GM21723 (cell line): ENCODE measurements at regions not wholly inside any gene's neighbourhood (a gene's known extent, or its start where the extent isn't known, plus 50 kb on each side); places are given as distances from the start of the nearest gene placed in this dataset.
"Not testable (repeated sequence)": the region's sequence is repeated elsewhere in the genome, so short reads cannot be mapped to it uniquely, and the experiment has no call there.

Source experiments
- ATAC-seq: cut with Tn5 transposase; IDR thresholded peaks from one replicate; pipeline ENCODE4 v1.9.1; 2021; ENCODE audit warnings: mild to moderate bottlenecking, moderate library complexity; ENCODE audit not compliant: unreplicated experiment

DNA sequence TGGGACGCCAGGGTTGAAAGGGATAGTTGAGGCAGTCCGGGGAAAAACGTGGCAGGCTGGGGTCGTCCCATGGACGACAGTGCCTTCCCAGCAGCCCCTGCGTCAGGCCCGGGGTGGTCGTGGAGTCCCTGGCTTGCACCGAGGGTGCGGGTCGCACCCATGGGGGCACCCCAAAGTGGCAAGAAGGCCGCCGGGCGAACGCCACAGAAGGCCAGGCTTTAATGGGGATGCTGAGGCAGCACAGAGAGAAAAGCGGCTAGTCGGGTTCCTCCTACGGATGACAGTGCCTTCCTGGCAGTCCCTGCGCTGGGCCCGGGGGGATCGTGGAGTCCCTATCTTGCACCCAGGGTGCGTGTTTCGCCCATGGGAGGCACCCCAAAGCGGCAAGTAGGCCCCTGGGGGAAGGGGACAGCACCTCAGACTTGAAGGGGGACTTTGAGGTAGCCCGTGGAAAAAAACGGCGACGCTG, 158.6 kb upstream of the ALG10B start:
- no peak for ATAC-seq

DNA sequence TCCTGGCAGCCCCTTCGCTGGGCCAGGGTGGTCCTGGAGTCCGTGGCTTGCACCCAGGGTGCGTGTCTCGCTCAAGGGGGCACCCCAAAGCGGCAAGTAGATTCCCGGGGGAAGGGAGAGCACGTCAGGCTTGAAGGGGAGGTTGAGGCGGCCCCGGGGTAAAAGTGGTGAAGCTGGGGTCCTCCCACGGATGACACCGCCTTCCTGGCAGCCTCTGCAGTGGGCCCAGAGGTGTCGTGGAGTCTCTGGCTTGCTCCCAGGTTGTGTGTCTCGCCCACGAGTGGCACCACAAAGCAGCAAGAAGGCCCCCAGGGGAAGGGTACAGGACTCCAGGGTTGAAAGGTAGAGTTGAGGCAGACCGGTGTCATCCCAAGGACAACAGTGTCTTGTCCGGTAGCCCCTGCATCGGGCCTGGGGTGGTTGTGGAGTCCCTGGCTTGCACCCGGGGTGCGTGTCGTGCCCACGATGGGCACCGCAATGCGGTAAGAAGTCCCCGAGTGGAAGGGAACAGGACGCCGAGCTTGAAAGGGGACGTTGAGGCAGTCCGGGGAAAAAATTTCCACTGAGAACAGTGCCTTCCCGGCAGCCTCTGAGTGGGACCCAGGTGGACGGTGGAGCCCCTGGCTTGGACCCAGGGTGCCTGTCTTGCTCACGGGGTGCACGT, 158.0 kb upstream of the ALG10B start:
- ATAC-seq: no peak

DNA sequence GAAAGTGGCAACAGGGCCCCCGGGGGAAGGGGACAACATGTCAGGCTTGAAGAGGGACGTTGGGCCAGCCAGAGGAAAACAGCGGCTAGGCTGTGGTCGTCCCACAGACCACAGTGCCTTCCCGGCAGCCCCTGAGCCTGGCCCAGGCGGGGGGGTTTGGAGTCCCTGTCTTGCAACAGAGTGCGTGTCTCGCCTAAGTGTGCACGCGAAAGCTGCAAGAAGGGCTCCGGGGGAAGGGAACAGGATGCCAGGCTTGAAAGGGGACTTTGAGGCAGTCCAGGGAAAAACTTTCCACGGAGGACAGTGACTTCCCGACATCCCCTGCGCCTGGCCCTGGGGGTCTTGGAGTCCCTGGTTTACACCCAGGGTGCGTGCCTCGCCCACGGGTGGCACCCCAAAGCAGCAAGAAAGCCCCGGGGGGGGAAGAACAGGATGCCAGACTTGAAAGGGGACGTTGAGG, 157.5 kb upstream of the ALG10B start:
- no peak for ATAC-seq

DNA sequence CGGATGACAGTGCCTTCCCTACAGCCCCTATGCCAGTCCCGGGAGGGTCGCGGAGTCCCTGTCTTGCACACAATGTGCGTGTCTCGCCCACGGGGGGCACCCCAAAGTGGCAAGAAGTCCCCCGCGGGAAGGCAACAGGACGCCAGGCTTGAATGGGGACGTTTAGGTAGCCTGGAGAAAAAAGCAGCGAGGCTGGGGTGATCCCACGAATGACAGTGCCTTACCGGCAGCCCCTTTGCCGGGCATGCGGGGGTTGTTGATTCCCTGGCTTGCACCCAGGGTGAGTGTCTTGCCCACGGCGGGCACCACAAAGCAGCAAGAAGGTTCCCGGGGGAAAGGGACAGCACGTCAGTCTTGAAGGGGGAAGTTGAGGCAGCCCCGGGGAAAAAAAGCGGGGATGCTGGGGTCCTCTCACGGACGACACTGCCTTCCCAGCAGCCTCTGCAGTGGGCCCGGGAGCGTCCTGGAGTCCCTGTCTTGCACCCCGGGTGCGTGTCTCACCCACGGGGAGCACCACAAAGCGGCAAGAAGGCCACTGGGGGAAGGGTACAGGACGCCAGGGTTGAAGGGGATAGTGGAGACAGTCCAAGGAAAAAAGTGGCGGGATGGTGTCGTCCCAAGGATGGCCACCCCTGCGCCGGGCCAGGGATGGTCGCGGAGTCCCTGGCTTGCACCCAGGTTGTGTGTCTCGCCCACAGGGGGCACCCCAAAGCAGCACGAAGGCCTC, 156.8 kb upstream of the ALG10B start:
- no peak for ATAC-seq

DNA sequence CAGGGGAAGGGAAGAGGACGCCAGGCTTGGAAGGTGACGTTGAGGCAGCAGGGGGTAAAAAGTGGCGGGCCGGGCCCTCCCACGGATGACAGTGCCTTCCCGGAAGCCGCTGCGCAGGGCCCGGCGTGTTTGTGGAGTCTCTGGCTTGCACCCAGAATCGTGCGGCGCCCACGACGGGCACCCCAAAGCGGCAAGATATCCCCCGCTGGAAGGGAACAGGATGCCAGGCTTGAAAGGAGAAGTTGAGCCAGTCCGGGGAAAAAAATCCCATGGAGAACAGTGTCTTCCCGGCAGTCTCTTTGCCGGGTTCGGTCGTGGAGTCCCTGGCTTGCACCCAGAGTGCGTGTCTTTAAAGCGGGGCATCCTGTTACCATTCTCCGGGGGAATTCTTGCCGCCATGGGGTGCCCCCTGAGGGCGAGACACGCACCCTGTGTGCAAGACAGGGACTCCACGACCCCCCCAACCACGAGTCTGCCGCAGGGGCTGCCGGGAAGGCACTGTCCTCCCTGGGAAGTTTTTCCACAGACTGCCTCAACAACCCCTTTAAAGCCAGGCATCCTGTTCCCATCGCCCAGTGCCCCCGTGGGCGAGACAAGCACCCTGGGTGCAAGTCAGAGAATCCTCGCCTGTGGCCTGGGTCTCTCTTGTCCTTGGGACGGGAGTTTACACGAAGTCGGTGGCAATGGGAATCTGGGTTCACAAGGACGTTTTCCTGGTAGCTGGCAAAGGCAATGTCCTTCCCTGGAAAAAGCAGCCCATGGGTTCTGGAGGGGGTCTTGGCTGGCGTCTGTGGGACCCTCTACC, 156.1 kb upstream of the ALG10B start:
- ATAC-seq: no peak

DNA sequence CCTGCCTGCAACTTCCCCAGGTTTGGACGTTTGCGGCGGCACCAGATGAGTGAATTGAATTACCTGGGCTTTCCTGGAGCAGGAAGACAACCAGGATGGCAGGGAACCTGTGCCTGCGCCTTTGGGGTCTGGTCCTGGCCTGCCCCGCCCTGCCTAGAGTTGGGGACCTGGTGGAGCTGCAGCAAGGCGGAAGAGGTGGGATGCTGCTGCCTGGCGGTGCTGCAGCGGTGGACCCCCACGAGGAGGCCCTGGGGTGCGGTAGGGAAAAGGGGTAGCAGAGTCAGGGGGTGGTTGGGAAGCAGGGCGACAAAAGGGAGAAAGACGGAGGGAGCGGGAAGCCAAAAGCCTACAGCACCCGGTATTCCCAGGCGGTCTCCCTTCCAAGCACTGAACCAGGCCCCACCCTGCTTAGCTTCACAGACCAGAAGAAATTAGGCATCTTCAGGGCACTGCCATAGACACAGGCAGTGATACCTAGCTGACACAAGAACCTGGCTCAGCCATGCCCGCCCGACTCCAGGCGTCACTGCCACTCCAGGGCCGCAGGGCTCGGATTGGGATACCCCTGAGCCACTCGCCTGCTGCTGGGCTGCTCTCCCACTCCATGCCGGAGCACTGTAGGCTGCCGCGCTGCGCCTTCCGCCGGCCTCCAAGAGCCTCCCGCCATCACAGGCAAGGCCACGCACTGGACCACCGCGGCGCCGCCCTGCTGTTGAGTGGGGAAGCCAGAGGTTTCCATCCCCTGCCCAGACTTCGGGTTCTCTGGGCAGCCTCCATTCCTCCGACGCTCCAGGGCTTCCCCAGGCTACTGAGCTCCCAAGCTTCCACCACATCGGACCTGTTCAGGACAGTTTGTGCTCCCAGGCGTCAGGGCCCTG, 155.2 kb upstream of the ALG10B start:
- ATAC-seq: no peak

DNA sequence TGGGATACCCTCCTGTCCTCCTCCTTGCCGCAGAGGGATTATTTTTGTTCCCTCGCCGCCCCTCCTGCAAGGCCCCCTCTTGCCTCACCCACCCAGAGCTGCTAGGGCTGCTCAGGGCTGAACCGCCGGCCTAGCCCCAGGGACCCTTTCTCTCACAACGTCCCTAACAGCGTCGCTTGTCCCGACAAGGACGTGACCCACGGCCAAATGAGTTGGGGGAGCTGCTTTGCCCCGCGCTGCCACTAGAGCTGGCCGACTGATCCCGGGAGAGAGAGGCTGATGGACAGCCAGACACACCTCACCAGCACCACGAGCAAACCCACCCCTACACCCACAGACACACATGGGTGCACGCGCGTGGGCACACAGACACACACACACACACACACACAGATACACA, 154.6 kb upstream of the ALG10B start:
- no peak for ATAC-seq

DNA sequence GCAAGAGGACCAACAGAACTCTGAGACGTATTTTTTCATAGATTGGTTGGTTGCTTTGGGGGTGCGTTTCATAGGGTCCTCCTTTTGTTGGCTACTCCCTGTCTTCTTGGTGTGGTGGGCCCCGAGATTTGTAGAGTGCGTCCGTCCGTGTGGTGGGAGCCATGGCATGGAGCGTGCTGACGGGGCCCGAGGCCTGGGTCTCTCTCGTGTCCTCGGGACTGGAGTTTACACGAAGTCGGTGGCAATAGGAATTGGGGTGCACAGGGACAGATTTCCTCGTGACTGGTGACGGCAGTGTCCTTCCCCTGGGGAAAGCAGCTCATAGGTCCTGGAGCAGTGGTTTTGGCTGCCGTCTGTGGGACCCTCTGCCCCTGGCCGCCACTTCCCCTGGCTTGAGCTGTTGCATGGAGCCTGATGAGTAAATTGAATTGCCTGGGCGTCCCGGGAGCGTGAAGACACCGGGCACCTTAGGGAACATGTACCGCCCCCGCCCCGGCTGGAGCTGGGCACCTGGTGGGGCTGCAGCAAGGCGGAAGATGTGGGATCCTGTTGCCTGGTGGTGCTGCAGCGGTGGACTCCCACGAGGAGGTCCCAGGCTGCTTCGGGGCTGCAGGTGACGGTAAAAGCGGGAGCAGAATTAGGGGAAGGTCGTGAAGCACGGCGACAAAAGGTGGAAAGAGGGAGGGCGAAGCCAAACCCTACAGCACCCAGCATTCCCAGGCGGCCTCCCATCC, 153.7 kb upstream of the ALG10B start:
- no peak for ATAC-seq

DNA sequence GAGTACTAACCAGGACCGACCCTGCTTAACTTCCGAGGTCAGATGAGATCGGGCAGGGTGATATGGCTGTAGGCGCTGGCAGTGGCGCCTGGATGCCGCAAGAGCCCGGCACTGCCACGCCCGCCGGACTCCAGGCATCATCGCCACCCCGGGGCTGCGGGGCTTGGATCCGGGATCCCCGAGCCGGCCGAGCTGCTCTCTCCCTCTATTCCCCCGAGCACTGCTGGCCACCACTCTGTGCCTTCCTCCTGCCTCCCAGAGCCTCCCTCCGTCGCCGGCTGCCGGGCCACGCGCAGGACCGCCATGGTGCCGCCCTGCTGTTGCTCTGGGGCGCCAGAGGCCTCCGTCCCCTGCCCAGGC, 153.2 kb upstream of the ALG10B start:
- no peak for ATAC-seq

DNA sequence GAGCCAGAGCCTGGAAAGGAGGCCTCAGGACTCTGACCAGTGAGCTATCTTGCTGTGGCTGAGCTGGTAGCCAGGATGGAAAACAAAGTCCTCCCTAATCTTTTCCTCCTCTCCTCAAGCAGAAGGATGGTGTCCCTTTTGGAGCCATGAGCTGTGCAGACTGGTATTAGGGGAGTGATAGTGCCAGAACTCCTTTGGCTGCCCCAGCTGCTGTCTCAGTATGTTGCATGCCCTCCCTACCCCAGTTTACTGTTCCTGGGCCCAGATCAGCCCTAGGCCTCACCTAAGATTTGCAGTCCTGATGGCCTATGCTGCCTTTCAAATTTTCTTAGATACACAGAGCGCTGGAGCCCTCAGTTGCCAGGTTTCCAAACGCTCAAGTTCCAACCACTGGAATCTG, 150.3 kb upstream of the ALG10B start:
- no peak for ATAC-seq

DNA sequence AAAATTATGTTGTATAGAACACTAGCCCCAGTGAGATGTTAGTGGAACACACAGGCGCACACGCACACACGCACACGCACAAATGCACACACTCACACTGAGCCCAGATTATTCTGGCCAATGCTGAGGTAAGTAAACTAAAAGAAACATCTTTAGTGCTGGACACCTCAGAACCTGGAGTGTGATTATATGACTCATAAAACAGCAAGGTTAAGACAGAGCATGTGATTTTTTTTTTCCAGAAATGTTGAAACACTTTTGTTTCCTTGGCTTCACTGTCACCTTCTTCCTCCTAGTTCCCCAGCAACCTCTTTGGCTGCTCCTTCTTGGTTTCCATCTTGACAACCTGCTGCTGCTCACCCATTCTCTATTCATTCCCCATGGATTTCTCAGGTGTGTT, 141.0 kb upstream of the ALG10B start:
- no peak for ATAC-seq

DNA sequence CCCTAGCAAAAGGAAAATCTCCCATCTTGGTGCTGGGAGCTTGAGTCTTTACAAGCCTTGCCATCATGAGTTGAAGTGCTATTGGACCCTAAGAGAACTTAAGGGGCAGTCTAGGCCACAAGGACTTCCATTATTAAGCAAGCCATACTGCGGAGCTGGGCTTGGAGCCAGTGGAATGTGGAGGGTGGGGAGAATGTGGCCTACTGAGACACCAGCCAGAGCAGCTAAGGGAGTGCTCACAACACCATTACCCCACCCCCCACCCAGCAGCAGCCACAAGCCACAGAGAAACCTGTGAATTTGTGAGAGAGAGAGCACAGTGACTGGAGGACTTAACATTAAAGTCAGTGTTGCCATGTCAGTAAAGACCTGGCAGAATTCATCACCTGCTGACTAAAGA, 133.0 kb upstream of the ALG10B start:
- ATAC-seq: not testable (repeated sequence)

DNA sequence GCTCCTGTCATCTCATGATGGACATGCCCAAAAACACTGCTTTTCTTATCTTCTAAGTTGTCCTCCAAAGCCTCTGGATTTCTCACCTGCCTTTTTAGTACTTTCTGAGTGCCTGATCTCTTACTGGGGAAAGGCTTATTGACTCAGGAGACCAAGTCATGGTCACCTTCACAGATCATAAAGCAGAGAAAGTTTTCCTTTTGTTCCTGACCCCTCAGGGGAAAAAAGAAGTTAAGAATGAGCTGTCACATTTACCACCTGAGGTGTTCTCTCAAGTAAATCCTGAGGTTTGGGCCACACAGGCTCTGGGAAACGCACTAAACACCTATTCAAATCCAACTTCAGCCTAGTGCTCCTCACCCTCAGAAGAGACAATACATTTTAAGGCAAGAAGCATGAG, 119.3 kb upstream of the ALG10B start:
- ATAC-seq: not testable (repeated sequence)

DNA sequence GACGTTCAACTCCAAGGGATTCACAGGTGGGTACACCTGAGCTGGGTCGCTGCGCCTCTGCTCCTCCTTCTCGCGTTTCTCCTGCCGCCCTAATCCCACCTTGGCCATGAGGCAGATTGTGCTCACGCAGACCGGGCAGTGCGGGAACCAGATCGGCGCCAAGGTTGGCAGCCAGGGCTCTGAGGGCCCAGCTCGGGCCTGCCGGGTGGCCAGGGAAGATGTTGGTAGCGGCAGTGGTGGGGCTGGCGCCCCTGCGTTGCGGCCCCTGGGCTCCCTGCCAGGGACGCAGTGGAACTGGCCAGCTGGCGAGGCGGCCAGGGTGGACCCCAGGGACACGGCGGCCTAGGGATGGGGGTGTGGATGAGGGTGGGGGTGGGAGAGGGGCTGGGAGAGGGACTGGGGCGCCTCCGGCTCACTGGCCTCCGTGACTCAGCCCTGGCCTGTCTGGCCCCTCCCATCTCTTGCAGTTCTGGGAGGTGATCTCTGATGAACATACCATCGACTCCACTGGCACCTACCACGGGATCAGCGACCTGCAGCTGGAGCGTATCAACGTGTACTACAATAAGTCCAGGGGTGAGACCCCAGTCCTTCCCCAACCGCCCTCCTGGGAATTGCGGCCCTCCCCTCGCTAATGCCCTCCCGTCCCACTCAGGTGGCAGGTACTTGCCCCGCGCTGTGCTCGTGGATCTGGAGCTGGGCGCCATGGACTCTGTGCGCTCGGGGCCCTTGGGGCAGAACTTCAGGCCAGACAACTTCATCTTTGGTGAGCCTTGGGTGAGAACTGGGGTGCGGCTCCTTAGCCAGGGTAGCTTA, 114.9 kb upstream of the ALG10B start:
- ATAC-seq: no peak

DNA sequence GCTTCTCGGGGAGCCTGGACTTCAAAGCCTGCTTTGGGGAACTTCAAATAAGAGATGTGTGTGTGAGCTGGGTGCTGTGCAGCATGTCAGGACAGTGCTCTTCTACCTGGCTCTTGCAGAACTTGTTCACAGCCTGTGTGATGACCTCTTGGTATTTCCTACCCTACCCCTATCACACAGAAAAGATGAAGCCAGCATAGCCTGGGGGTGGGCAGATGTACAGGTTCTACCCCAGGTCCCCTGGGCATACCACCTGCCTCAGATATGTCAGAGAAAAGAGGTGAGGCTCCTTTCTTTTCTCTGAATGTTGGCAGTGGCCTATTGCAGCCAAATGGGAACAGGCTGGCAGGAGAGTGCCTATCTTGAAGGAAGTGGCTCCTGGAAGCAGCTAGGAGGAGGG, 111.7 kb upstream of the ALG10B start:
- no peak for ATAC-seq

DNA sequence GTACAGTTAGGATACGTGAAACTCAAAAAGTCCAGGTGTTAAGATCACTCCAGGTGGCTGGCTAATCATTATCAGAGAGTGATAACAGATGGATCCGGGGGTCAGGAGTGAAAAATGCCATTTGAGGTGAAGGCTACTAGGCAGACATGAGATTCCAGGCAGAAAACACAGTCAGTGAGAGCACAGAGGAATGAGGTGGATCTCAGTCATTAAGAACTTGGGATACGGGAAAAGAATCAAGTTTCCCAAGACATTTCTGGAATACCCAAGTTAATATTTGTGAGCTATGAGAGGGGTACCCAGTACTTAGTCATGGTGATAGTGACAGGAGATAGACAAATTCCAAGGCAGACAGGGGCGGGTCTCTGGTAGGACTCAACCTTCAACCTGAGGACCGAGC, 94.6 kb upstream of the ALG10B start:
- no peak for ATAC-seq

DNA sequence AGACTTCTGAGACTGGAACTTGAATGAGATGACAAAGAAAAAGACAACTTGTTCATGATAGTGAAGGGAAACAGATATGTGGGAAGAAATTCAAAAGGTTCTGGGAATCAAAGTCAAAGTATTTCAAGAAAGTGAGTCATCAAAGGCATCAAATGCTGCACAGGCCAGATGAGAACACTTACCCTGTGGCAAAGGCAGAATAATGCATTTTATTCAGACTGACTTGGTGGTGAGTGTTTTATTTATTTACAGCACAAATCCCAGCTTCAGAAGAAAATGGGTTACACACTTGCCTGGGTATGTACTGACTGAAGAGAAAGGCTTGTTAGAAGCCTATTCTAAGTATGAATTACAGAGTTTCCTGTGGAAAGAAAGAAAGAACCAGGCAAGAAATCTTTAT, 78.2 kb upstream of the ALG10B start:
- not testable (repeated sequence) for ATAC-seq

DNA sequence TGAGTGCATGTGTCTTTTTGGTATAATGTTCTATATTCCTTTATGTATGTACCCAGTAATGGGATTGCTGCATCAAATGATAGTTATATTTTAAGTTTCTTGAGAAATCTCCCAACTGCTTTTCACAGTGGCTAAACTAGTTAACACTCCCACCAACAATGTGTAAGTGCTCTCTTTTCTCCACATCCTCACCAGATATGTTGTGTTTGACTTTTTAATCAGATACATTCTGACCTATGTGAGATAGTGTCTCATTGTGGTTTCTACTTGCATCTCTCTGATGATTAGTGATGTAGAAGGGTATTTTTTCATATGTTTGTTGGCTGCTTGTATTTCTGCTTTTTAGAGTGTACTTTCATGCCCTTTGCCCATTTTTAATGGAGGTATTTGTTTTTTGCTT, 62.8 kb upstream of the ALG10B start:
- no peak for ATAC-seq

DNA sequence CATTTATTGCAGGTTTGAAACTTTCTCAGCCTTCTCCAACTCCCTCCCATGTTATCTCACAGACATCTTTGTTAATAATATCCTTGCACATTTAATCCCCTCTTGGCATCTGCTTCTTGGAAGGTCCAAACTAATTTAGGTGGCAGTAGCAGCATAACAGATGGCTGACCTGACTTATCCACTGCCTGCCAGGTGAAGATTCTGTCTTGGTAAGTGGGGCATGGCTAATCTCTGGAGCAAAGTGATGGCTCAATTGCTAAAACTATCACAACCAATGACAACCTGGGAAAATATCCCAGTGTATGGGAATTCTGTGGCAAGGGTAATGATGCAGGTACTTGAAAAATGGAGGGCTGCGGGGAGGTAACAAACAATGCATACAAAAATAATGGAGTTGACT, 58.2 kb upstream of the ALG10B start:
- ATAC-seq: no peak
